ENCODE measurements at regions not wholly inside any gene's neighbourhood (a gene's known extent, or its start where the extent isn't known, plus 50 kb on each side); places are given as distances from the start of the nearest gene placed in this dataset.
"Not testable (repeated sequence)": the region's sequence is repeated elsewhere in the genome, so short reads cannot be mapped to it uniquely, and the experiment has no call there.

- peak; percentile 72 for DNase-seq
Measured at GRCh38 chr2:215862351-215862771, 151.0 kb downstream of the MREG start.

GRCh38 chr2:215861607-215862350, 151.6 kb downstream of the MREG start:
- DNase-seq, result no peak

- DNase-seq, result no peak
Measured at GRCh38 chr2:215856080-215856479, 157.3 kb downstream of the MREG start.

- not testable (repeated sequence) for DNase-seq
Measured at GRCh38 chr2:215855308-215855707, 158.0 kb downstream of the MREG start.

GRCh38 chr2:215854008-215854407, 159.3 kb downstream of the MREG start:
- DNase-seq, result no peak

- no peak for DNase-seq
Measured at GRCh38 chr2:215851696-215852095, 161.7 kb downstream of the MREG start.

- DNase-seq, result no peak
Measured at GRCh38 chr2:215851082-215851481, 162.3 kb downstream of the MREG start.

GRCh38 chr2:215850380-215850779, 163.0 kb downstream of the MREG start:
- no peak for DNase-seq

GRCh38 chr2:215849771-215850170, 163.6 kb downstream of the MREG start:
- no peak for DNase-seq

- DNase-seq, result no peak
Measured at GRCh38 chr2:215848698-215849097, 164.7 kb downstream of the MREG start.

GRCh38 chr2:215848146-215848545, 165.2 kb downstream of the MREG start:
- no peak for DNase-seq

GRCh38 chr2:215847718-215848117, 165.6 kb downstream of the MREG start:
- DNase-seq, result no peak

- DNase-seq, result no peak
Measured at GRCh38 chr2:215847056-215847455, 166.3 kb downstream of the MREG start.

- no peak for DNase-seq
Measured at GRCh38 chr2:215845839-215846586, 167.3 kb downstream of the MREG start.

GRCh38 chr2:215843579-215843978, 169.8 kb downstream of the MREG start:
- DNase-seq, result no peak

- DNase-seq, result no peak
Measured at GRCh38 chr2:215841175-215841816, 172.1 kb downstream of the MREG start.

GRCh38 chr2:215839816-215840215, 173.5 kb downstream of the MREG start:
- no peak for DNase-seq

GRCh38 chr2:215839309-215839708, 174.0 kb downstream of the MREG start:
- no peak for DNase-seq

- DNase-seq, result no peak
Measured at GRCh38 chr2:215836881-215837280, 176.5 kb downstream of the MREG start.

- no peak for DNase-seq
Measured at GRCh38 chr2:215835657-215836056, 177.7 kb downstream of the MREG start.

- no peak for DNase-seq
Measured at GRCh38 chr2:215835231-215835630, 178.1 kb downstream of the MREG start.

GRCh38 chr2:215833531-215834162, 179.7 kb downstream of the MREG start:
- no peak for DNase-seq

All from muscle of arm (tissue), 1 donor.